ENCODE measurements at regions not wholly inside any gene's neighbourhood (a gene's known extent, or its start where the extent isn't known, plus 50 kb on each side); places are given as distances from the start of the nearest gene placed in this dataset.

DNA sequence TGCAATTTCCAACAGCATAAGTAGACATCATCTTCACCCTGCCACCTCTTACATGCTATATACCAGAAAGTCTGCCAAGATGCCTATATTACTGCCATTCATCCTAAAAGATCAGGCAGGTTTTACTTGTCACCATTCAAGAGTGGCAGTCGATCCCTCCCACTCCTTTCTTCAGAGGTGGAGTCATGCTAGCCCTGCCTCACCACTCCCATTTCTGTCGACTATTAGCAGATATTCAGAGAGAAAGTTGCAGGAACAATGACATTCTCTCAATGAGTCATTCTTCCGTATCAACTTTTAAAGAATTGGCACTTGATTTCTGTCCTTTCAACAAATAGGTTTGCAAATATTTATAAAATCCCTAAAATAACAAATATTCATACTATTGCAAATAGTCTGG, 1060.1 kb downstream of the ADGRL3 start:
- DNase-seq (ENCODE audit: low read depth in 2 of 2), result no peak

DNA sequence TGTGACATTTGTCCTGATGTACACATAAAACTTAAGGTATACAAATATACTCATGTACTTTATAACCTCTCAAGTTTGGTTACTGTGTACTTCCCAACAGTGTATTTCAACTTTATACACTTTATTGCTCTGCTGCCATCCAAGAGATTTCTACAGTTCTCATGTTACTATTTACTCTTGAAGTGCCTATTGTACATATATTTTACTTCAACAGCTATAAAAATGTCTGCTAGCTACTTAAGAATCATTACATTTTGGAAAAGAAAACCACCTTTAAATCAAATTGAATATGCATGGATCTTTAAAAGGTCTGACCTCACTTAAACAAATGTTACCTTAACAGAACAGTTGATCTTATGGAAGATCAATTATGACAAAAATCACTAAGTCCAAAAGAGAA, 1056.4 kb downstream of the ADGRL3 start:
- DNase-seq (ENCODE audit: low read depth in 2 of 2), result no peak

DNA sequence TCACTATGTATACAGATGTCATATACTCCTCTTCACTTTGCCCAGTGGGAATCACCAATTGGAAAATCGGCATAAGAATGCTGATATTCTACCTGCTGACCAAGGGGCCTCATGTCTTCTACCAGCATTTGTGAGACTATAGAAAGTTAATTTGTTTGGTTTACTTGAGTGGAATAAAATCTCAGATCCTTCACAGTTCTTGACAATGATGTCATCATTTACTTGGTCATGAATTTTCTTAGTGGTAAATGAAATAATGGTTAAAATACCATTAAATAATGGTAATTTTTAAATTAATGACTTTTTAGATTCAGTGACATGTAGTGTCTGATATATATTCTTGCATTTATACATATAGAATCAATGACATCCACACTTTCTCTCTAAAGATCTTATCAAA, 1052.6 kb downstream of the ADGRL3 start:
- no peak for DNase-seq (ENCODE audit: low read depth in 2 of 2)

DNA sequence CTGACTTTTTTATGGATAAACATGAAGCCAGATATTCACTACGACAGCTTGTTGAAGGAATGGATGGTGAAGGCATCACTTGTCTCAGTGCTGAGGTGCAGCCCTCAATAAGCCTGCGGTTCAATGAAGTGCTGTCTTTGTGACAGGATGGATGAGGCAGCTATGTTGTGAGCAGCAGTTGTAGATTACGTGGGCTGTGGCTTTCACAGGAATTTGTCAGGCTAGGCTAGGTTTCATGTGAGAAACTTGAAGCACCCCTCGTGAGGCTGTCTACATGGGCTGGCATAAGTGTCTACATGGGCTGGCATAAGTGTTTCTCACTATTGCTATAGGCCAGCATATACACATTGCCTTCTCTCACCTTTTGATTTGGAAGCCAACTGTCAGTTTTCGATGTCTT, 1050.0 kb downstream of the ADGRL3 start:
- DNase-seq (ENCODE audit: low read depth in 2 of 2), result no peak

DNA sequence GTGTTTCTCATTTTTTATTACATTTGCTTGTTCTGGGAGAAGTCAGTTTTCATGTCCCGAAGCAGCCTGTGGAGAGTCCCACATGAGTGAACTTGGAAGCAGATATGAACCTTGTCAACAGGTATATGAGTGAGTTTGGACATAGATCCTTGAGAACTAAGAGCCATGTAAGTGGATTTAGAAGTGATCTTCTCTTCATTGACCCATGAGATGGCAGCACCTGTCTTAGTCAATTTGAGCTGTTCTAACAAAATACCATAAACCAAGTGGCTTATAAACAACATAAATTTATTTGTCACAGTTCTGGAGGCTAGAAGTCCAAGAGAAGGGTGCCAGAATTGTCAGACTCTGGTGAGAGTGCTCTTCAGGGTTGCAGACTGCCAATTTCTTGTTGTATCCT, 1043.8 kb downstream of the ADGRL3 start:
- DNase-seq (ENCODE audit: low read depth in 2 of 2), result no peak

DNA sequence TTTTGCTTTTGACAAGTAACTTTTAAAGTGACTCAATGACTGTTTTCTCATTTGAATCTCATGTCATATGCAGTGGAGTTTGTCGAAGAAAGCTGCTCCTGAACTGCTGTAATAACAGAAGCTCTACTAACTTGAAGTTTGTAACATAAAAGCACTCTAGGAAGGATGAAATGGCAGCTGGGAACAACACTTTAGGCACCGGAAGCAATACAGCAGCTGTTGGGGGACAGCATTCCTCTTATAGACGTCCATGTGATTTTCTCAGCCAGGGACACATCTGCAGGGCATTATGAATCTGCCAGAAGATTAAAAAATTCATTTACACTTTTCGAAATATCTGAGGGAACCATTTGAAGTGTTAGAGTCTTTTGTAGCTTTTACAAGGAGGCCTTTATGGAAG, 1035.8 kb downstream of the ADGRL3 start:
- no peak for DNase-seq (ENCODE audit: low read depth in 2 of 2)

DNA sequence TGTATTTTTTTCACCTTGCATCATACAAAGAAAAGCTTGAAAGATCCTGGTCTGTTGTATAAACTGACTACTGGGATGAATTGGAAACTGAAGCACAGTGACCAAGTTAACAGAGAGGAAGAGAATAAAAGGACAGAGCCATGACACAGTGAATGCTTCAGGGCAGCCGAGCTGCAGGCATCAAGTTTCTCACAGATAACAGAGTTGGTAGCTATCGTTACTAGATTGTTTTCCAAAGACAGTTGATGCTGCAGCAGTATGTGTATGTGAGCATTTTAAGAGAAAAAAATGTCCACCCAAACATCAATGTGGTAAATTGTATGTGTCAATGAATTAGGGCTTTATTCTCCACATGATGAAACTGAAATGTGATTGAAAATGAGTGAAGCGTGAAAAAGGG, 1032.7 kb downstream of the ADGRL3 start:
- DNase-seq (ENCODE audit: low read depth in 2 of 2), result no peak

DNA sequence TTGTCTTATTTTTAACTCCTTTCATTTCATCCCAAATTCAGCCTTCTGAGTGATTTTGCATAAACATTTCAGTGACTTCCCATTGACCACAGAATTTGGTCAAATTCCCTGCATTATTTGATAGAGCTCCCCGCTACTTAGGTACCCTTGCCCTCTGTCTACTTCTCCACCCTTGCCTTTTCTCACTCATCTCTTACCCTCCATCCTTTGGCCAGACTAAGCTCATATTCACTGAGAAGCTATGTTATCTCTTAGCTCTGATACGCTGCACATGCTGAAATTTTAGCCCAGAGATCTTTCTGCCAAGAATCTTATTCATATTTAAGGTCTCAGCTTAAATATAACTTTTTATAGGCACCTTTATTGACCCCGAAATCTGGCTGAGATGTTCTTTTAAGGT, 1031.9 kb downstream of the ADGRL3 start:
- no peak for DNase-seq (ENCODE audit: low read depth in 2 of 2)

DNA sequence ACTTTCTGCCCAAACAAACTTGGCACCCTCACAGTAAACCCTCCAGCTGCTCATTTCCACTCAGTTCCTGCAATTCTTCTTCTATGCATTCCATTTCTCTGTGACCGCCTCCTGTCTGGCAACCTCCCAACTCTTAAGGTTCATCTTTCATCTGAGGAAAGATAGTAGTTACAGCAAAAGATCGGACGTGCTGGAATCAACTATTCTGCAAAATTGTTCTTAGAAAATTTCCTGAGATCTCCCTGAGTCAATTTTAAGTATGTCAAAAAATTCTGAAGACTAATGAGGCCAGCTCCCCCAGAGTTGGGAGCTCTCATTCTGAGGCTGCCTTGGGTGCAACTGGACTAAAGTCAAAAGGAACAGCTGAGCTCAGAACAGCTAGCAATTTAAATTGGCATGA, 1026.0 kb downstream of the ADGRL3 start:
- no peak for DNase-seq (ENCODE audit: low read depth in 2 of 2)

DNA sequence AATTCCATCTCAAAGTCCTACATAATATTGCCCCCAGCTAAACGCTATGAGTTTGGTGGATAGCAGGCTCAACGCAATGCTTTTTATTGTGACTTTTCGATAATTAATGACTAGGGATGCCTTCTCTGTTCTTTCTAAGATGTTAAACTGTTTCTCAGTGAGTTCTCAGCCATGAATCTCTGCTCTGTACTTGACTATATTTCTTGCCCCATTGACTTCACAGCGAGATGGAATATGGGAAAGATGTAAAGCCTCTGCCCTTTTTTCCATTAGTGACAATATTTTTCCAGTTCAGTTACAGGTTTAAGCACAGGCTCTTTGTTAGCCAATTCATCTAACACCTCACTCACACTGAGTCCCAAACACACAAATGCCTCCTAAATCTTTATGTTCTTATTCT, 1022.0 kb downstream of the ADGRL3 start:
- no peak for DNase-seq (ENCODE audit: low read depth in 2 of 2)

DNA sequence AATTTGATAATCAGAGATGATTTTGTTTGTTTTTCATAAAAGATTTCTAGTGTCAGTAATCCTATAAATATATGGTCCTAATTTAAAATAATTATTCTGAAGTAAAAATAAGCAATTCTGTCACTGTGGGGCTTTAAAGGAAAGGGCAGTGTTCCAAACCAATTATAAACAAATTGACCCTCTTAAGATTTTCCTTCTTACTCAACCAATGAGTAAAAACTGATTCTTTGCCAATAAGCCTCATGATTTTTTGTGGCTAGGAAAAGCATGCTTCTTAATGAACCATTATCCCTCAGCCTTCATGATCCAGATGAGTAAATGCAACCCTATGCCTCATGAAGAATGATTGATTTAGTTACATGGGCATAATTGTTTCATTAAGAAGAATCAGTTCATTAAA, 1010.4 kb downstream of the ADGRL3 start:
- no peak for DNase-seq (ENCODE audit: low read depth in 2 of 2)

DNA sequence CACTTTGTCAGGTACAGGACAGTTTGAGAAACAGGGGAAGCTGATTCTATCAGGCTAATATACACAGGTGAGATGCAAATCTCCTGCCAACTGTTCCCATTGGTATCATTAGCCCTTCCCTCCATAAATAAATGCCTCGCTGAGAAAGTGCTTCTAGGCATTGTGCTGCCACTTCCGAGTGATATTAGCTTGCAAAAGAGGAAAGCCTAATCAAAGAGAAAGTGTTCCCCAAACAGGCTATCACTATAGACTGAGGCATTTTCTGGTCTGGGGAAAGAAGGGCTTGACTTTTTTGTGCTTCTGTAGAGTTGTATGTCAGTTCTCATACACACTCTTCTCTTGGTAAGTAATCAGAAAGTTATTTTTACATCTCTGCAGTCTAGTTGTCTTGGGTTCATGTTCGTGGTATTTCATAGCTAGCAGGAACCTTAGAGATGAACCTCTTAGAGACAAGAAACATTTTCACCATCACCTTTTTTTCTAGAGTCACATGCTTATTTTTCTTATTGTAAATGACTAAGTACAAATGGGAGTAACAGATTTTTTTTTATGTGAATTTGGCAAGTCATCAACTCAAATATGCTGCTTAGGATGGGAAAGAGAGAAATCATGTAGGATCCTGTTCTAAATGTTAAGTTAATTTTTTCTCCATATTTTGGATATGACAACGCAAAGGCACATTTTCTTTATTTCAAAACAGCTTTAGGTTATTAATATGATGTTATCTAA, 1009.8 kb downstream of the ADGRL3 start:
- DNase-seq (ENCODE audit: low read depth in 2 of 2), result no peak

DNA sequence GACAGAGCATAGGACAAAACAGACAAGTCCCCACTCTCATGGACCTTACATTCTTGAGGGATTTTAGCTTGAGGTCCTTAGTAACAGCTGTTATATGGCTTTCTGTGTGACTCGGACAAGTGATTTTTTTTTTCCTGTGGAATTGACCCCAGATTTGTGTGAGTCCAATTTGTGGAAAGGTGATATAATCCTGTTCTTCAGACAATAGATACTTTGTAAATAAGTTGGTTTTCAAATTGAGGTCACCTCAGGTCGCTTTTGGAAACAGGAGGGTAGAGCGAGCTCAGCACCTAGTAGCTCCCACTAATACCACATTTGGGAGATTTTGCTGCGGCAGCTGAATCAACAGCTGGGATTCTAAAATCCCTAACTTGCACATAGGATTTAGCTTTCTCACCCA, 1008.8 kb downstream of the ADGRL3 start:
- DNase-seq (ENCODE audit: low read depth in 2 of 2), result no peak

DNA sequence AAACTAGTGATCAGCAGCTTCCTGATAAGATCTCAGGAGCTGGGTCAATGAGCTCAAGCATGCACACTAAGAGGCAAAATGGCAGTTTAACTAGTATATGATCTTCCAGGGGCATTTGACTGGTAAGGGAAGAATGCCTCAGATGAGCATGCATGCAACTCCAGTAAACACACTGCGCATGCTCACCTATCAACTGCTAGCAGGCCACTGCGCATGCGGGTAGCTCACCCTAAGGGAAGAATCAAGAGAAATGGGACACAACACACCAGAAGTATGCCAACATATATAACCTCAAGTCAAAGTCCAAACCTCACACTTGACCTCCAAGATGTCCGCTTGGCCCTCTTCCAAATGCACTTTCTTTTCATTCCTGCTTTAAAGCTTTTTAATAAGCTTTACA, 1004.0 kb downstream of the ADGRL3 start:
- DNase-seq (ENCODE audit: low read depth in 2 of 2), result no peak

DNA sequence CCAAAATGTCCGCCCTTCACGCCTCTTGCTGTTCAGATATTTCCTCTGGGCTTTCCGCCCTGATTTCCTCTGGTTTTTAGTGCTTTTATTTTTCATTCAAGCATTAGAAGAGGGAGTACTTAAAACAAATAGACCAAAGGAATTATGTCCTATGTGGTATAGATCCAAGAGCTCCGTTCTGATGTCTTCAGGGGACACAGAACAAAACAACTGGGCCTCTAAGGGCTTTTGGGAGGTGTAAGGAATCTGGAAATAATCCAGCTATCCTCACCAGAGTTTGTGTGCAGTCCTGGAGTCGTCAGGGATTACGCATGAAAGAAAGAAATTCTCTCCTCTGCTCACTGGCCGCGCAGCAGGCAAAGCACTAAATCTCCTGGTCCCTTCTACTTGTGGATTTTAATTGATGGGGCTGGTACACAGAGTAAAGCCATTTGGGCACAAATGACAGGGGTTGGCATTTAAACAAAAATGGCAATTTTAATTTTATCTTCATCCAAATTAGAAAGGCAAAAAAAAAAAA, 999.2 kb downstream of the ADGRL3 start:
- no peak for DNase-seq (ENCODE audit: low read depth in 2 of 2)

DNA sequence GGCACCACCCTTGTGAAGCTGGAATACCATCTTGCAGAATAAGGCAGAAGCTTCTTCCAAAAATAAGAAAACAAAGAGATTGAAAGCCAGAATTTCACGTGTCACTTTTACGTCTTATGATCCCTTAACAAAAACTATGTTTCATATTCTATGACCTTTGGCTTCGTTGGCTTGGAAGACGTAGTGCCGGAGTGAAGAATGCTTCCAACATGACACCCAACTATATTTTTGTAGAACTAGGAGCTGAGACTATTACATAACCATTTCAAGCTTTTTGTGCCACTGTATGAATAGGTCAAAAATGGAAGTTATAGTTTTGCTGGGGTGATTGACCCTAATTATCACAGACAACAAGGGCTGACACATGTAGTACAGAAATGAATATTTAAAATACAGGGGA, 996.2 kb downstream of the ADGRL3 start:
- DNase-seq (ENCODE audit: low read depth in 2 of 2), result no peak

DNA sequence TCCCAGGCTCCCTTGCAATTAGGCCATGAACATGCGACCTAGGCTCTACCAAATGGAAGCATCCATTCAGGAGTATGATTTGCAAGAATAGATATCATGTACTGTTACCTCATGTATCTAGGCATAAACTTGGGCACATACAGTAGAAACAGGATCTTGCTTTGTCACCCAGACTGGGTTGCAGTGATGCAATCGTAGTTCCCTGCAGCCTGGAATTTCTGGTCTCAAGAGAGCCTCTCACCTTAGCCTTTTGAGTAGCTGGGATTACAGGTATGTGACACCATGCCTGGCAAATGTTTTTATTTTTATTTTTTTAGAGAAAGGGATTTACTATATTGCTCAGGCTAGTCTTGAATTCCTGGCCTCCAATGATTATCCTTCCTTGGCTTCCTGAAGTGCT, 994.2 kb downstream of the ADGRL3 start:
- DNase-seq (ENCODE audit: low read depth in 2 of 2), result no peak

DNA sequence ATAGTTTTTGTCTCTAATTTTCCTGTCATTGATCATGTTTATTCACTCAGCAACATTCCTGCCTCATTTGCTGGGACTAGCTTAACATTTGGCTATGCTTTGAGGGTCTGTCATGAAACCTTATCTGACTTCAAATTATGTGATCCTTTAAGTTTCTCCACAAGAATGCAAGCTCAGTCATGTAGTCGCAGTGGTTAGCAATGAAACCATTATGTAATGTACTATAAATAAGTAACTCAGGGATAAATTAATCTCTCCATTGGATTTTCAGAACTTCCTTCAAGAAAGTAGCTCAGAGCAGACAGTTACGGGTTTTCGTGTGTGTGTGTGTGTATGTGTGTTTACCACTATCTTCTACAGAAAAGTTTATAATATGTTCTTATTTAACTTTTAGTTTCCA, 993.6 kb downstream of the ADGRL3 start:
- no peak for DNase-seq (ENCODE audit: low read depth in 2 of 2)

DNA sequence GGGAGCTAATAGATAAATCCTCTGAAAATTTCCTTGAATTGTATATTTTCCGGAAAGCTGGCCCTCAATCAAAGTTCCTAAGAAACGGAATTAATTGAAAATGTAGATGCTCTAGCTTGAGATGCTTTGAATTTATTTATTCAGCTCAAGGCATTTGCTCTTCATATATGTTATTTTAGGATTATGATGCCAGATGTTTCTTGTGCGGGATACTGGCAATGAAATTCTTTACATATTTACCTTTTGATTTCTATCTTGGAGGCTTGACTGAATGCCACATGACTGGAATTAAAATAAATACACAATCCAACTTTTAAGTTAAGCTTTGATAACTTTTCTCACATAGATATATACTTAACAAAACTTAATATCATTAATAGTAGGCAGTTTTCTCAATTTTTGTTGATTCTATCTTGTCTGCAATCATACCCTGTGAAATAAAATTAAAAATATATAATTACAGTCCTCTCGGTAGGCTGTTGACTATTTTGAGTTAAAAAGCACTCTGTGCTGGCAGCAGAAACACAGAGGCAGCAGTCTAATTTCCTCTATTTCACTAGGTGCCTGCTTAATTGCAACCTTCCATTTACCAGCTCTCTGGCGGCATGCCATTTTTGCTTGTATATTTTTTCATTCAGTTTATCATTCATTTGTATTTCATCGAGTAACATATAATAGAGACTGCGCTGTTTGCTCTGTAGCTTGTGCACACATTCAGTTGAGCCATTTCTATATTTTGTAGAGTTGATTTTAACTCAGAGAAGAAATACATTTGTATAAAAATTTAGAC, 991.5 kb downstream of the ADGRL3 start:
- no peak for DNase-seq (ENCODE audit: low read depth in 2 of 2)

DNA sequence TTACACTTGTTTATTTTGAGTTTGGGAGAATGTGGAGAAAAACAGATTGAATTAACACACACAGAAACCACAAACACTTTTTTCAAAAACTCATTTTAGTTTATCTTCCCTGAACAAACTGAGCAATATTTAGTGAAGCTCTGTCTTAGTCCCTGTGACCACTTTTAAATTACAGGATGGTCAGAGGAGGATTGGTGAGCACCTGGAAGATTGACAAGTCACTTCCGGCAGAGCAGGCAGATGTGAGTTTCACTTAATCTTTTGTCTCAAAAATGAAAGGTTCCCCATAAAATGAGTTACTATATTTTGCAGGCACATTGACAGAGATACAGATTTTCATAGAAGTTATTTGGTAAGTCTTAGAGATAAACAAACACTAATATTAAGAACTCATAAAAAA, 970.1 kb downstream of the ADGRL3 start:
- DNase-seq (ENCODE audit: low read depth in 2 of 2), result no peak

DNA sequence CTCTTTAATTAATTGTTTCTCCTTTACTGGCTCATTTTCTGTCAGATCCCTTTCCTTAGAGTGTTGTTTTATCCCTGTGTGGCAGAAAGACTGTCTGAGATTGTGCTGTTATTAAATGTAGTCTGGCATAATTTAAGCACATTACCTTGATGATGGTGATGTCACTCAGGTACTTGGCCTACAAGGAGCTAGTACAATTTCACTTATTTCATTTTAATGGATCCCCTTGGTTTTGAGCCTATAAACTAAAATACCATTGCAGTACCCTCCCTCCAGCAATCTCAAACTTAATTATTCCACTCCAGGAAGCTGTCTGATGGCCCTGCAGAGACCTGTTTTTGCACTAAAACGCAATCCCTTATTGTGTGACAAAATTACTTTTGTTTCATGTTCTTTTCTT, 968.6 kb downstream of the ADGRL3 start:
- DNase-seq (ENCODE audit: low read depth in 2 of 2), result no peak

DNA sequence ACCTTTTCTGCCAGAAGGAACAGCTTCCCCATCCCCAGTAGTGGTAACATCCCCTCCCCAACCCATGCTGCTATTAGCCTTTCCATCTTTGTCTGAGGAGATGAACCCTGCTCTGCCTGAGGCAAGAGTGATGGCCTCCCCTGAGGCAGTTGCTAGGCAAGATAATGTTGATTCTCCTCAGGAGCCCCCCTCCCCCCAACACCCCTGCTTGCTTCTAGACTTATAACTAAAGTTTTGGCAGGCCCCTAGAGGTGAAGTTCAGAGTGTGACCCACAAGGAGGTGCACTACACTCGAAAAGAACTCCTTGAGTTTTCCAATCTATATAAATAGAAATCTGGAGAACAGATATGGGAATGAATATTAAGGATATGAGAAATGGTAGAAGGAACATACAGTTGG, 962.5 kb downstream of the ADGRL3 start:
- DNase-seq (ENCODE audit: low read depth in 2 of 2), result no peak

DNA sequence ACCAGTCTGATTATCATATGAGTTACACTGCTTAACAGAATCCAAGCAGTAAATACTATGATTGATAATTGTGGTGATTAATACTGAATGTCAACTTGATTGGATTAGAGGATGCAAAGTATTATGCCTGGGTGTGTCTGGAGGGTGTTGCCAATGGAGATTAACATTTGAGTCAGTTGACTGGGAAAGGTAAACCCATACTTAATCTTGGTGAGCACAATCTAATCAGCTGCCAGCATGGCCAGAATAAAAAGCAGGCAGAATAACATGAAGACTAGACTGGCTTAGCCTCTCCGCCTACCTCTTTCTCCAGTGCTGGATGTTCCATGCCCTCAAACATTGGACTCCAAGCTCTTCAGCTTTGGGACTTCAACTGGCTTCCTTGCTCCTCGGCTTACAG, 961.3 kb downstream of the ADGRL3 start:
- DNase-seq (ENCODE audit: low read depth in 2 of 2), result no peak
